Prostate gland (tissue), 2 donors: ENCODE measurements at regions not wholly inside any gene's neighbourhood (a gene's known extent, or its start where the extent isn't known, plus 50 kb on each side); places are given as distances from the start of the nearest gene placed in this dataset.

ENCODE experiments used
- CTCF ChIP-seq, 4 experiments: fragments of 200-600 bp in 2 of 4; fragments of 450-650 bp in 2 of 4; sonication (generic) in 2 of 4; IDR thresholded peaks; 1 replicate in 3 of 4; 2 replicates in 1 of 4; pipeline ENCODE4 v1.5.1; 2016 to 2019; ENCODE audit warnings: antibody characterized with exemption in 4 of 4, mild to moderate bottlenecking in 2 of 4, moderate library complexity in 2 of 4
- POLR2A ChIP-seq: fragments of 450-650 bp; IDR thresholded peaks from one replicate; pipeline ENCODE4 v1.6.1; 2016; ENCODE audit warnings: antibody characterized with exemption, mild to moderate bottlenecking
- POLR2AphosphoS5 ChIP-seq: sonication (generic); formaldehyde crosslinking; IDR thresholded peaks from one replicate; pipeline ENCODE4 v1.6.1; 2017; ENCODE audit warnings: antibody characterized with exemption

GRCh38 chr18:66111018-66111417 is 360.2 kb downstream of the CDH7 start:
- no peak for TF ChIP-seq CTCF (IDR thresholded peaks at IDR 0.05)
- no peak for TF ChIP-seq POLR2A
- no peak for TF ChIP-seq POLR2AphosphoS5
